Testis (tissue), 2 donors: ENCODE measurements at regions not wholly inside any gene's neighbourhood (a gene's known extent, or its start where the extent isn't known, plus 50 kb on each side); places are given as distances from the start of the nearest gene placed in this dataset.

Experiments
- POLR2A ChIP-seq: fragments of 450-650 bp; IDR thresholded peaks from one replicate; pipeline ENCODE4 v1.6.1; 2017; ENCODE audit warnings: antibody characterized with exemption, mild to moderate bottlenecking, moderate library complexity
- TF ChIP-seq, protein P1 (sequence below), 3 experiments: fragments of 450-650 bp in 2 of 3; fragments of 200-600 bp in 1 of 3; sonication (generic) in 1 of 3; IDR thresholded peaks; one replicate each; pipeline ENCODE4 v1.5.1; 2016 to 2019; ENCODE audit warnings: antibody characterized with exemption in 3 of 3, mild to moderate bottlenecking in 2 of 3, moderate library complexity in 1 of 3

DNA sequence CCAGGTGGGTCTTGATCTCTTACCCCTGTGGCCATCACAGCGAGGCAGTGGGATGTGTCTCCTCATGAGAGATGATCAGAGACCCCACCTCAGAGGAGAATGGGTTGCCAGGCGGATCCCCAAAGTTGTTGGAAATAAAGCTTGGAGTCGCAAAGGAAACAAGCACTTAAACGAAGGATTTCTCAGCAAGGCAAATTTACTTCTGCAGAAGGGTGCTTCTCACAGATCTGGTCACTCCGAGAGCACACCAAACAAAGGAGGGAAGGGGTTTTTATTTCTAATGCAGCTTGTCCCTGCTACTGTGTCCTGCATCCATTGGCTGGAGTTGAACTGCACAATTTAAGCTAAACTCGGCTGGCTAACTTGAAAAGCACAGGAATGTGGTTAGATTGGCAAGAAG, 466.6 kb upstream of the EYS start:
- TF ChIP-seq, protein P1, sequence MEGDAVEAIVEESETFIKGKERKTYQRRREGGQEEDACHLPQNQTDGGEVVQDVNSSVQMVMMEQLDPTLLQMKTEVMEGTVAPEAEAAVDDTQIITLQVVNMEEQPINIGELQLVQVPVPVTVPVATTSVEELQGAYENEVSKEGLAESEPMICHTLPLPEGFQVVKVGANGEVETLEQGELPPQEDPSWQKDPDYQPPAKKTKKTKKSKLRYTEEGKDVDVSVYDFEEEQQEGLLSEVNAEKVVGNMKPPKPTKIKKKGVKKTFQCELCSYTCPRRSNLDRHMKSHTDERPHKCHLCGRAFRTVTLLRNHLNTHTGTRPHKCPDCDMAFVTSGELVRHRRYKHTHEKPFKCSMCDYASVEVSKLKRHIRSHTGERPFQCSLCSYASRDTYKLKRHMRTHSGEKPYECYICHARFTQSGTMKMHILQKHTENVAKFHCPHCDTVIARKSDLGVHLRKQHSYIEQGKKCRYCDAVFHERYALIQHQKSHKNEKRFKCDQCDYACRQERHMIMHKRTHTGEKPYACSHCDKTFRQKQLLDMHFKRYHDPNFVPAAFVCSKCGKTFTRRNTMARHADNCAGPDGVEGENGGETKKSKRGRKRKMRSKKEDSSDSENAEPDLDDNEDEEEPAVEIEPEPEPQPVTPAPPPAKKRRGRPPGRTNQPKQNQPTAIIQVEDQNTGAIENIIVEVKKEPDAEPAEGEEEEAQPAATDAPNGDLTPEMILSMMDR (IDR thresholded peaks at IDR 0.05) = no peak
- no peak for TF ChIP-seq POLR2A
